Nephron progenitor cell (in vitro differentiated cells): ENCODE measurements at regions not wholly inside any gene's neighbourhood (a gene's known extent, or its start where the extent isn't known, plus 50 kb on each side); places are given as distances from the start of the nearest gene placed in this dataset.

Source experiments
- DNase-seq: peaks from one replicate; pipeline ENCODE4 v3.0.0; 2021
- H3K27ac Mint-ChIP-seq: 2 replicates; pipeline ENCODE4 v1.8.0; 2021; ENCODE audit warnings: mild to moderate bottlenecking, moderate library complexity, mixed read lengths
- H3K27me3 Mint-ChIP-seq: 2 replicates; pipeline ENCODE4 v1.8.0; 2021; ENCODE audit warnings: mild to moderate bottlenecking, low read depth, mixed read lengths; ENCODE audit not compliant: poor library complexity
- H3K36me3 Mint-ChIP-seq: 2 replicates; pipeline ENCODE4 v1.8.0; 2021; ENCODE audit warnings: low read depth, mixed read lengths
- H3K4me1 Mint-ChIP-seq: 2 replicates; pipeline ENCODE4 v1.8.0; 2021; ENCODE audit warnings: mixed read lengths
- H3K4me3 Mint-ChIP-seq: 2 replicates; pipeline ENCODE4 v1.8.0; 2021; ENCODE audit warnings: mild to moderate bottlenecking, moderate library complexity, mixed read lengths
- H3K9me3 Mint-ChIP-seq: 2 replicates; pipeline ENCODE4 v1.8.0; 2021; ENCODE audit warnings: mild to moderate bottlenecking, moderate library complexity, mixed read lengths
- TF ChIP-seq, protein P1 (sequence below): fragments of 200-600 bp; sonication (generic); IDR thresholded peaks from 2 replicates; pipeline ENCODE4 v1.5.0; 2021; ENCODE audit warnings: antibody characterized with exemption

GRCh38 chr4:8739317-8739716 is 132.3 kb downstream of the HMX1 start:
- no peaks in the 10 kb centered on the region for H3K36me3 Mint-ChIP-seq
- no peak for DNase-seq
- TF ChIP-seq, protein P1, sequence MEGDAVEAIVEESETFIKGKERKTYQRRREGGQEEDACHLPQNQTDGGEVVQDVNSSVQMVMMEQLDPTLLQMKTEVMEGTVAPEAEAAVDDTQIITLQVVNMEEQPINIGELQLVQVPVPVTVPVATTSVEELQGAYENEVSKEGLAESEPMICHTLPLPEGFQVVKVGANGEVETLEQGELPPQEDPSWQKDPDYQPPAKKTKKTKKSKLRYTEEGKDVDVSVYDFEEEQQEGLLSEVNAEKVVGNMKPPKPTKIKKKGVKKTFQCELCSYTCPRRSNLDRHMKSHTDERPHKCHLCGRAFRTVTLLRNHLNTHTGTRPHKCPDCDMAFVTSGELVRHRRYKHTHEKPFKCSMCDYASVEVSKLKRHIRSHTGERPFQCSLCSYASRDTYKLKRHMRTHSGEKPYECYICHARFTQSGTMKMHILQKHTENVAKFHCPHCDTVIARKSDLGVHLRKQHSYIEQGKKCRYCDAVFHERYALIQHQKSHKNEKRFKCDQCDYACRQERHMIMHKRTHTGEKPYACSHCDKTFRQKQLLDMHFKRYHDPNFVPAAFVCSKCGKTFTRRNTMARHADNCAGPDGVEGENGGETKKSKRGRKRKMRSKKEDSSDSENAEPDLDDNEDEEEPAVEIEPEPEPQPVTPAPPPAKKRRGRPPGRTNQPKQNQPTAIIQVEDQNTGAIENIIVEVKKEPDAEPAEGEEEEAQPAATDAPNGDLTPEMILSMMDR = no peak
- no peak overlapping the region for H3K4me3 Mint-ChIP-seq
- peaks cover 23% of the 10 kb centered on the region for H3K27me3 Mint-ChIP-seq
- no peak overlapping the region for H3K27ac Mint-ChIP-seq
- H3K9me3 Mint-ChIP-seq = peaks cover 12% of the 10 kb centered on the region
- H3K4me1 Mint-ChIP-seq = peaks cover 31% of the 10 kb centered on the region

DNA sequence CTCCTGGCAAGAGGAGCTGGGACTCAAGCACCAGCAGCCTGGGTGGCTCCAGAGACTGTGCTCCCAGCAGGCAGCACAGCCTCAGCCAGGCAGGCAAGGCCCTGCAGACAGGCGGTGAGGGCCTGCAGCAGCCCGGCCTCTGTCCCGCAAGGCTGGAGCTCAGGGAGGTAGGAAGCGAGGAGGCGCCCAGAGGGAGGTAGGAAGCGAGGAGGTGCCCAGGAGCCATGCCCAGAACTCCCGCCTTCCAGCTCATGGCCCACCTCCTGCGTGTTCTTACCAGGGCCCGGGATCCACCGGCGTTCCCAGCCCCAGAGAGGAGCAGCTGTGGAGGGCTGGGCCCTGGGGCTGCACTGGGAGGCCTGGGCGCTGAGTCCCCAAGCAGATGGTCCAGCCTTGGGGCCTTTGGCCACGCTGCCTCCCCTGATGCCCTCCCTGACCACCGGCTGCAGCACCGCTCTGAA is 133.1 kb downstream of the HMX1 start:
- H3K27me3 Mint-ChIP-seq = peaks cover 23% of the 10 kb centered on the region
- TF ChIP-seq, protein P1 = no peak
- H3K4me1 Mint-ChIP-seq = peaks cover 25% of the 10 kb centered on the region
- H3K4me3 Mint-ChIP-seq = no peak overlapping the region
- H3K36me3 Mint-ChIP-seq = peaks cover 4% of the 10 kb centered on the region
- H3K27ac Mint-ChIP-seq = no peak overlapping the region
- peaks cover 20% of the 10 kb centered on the region for H3K9me3 Mint-ChIP-seq
- DNase-seq = no peak

GRCh38 chr4:8737601-8738279 is 133.9 kb downstream of the HMX1 start:
- no peak for DNase-seq
- H3K36me3 Mint-ChIP-seq = peaks cover 4% of the 10 kb centered on the region
- H3K4me1 Mint-ChIP-seq = peaks cover 25% of the 10 kb centered on the region
- H3K9me3 Mint-ChIP-seq = peaks cover 24% of the 10 kb centered on the region
- TF ChIP-seq, protein P1 = no peak
- peaks cover 16% of the 10 kb centered on the region for H3K27me3 Mint-ChIP-seq
- no peak overlapping the region for H3K4me3 Mint-ChIP-seq
- no peak overlapping the region for H3K27ac Mint-ChIP-seq

DNA sequence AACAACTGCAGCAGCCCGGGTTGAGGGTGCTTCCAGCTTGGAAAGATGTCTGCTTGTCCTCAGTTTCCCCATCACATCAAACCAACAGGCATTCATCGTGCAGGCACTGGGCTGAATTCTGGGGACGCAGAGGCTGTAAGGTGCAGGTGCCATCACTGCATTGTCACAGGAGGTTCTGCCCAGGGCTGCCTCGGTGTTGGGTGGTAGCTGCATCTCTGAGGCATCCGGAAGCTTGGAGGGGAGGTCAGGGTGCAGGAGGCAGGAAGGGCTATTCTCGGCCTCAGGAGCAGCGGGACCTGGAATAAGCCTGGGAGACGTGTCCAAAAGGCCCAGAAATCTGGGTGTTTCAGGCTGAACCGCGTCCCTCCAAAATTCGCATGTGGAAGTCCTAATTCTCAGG is 134.6 kb downstream of the HMX1 start:
- TF ChIP-seq, protein P1 = no peak
- no peak overlapping the region for H3K4me3 Mint-ChIP-seq
- peaks cover 17% of the 10 kb centered on the region for H3K27me3 Mint-ChIP-seq
- H3K4me1 Mint-ChIP-seq = peaks cover 25% of the 10 kb centered on the region
- peaks cover 4% of the 10 kb centered on the region for H3K36me3 Mint-ChIP-seq
- H3K9me3 Mint-ChIP-seq = peaks cover 25% of the 10 kb centered on the region
- DNase-seq = no peak
- H3K27ac Mint-ChIP-seq = no peak overlapping the region

GRCh38 chr4:8736090-8736825 is 135.4 kb downstream of the HMX1 start:
- Mint-ChIP-seq H3K27ac (no peak overlapping the region), H3K27me3 (peaks cover 12% of the 10 kb centered on the region), H3K36me3 (peaks cover 4% of the 10 kb centered on the region), H3K9me3 (peaks cover 32% of the 10 kb centered on the region), H3K4me1 (peaks cover 21% of the 10 kb centered on the region), H3K4me3 (no peak overlapping the region)
- TF ChIP-seq, protein P1 = no peak
- no peak for DNase-seq
